ENCODE measurements at regions not wholly inside any gene's neighbourhood (a gene's known extent, or its start where the extent isn't known, plus 50 kb on each side); places are given as distances from the start of the nearest gene placed in this dataset.

GRCh38 chrX:82342531-82342930 is 1140.6 kb downstream of the SH3BGRL start:
- DNase-seq, result no peak
- Histone ChIP-seq H3K9ac (ENCODE audit: extremely low read depth, insufficient read length, low read length) (no peak overlapping the region), H4K8ac (replicated peaks; ENCODE audit: insufficient read length, low read depth, low read length) (no peak overlapping the region), H3K27me3 (ENCODE audit: insufficient read depth, low read length) (no peaks in the 10 kb centered on the region), H3K4ac (ENCODE audit: low read depth, low read length) (no peak overlapping the region), H2BK120ac (ENCODE audit: low read depth, low read length, poor library complexity, severe bottlenecking) (no peak overlapping the region), H3K4me1 (ENCODE audit: insufficient read depth, low read length) (no peaks in the 10 kb centered on the region), H3K4me2 (ENCODE audit: insufficient read depth, insufficient read length, low read length) (no peak overlapping the region), H2AK5ac (ENCODE audit: insufficient read length, low read length) (no peak overlapping the region), H3K14ac (ENCODE audit: insufficient read depth, low read length) (no peak overlapping the region), H3K18ac (ENCODE audit: insufficient read length, low read depth, low read length) (no peak overlapping the region), H4K91ac (ENCODE audit: insufficient read length, low read depth, low read length) (no peak overlapping the region), H3K23me2 (ENCODE audit: insufficient read length, low read depth, low read length, poor library complexity, severe bottlenecking) (no peaks in the 10 kb centered on the region), H4K20me1 (ENCODE audit: control insufficient read depth, insufficient read depth, insufficient read length) (no peaks in the 10 kb centered on the region), H2BK5ac (ENCODE audit: insufficient read length, low read length) (no peak overlapping the region), H3K56ac (ENCODE audit: insufficient read length, low read depth, low read length) (no peak overlapping the region), H4K5ac (ENCODE audit: insufficient read length, low read depth, low read length) (no peak overlapping the region), H2AFZ (ENCODE audit: low read length) (no peak overlapping the region), H2BK12ac (ENCODE audit: insufficient read length, low read depth, low read length) (no peak overlapping the region), H2BK20ac (ENCODE audit: low read depth, low read length, poor library complexity, severe bottlenecking) (no peak overlapping the region), H3K23ac (ENCODE audit: insufficient read length, low read depth, low read length) (no peak overlapping the region), H3T11ph (ENCODE audit: low read length) (no peak overlapping the region), H3K9me3 (ENCODE audit: control insufficient read depth, low read depth, low read length) (peaks cover 15% of the 10 kb centered on the region), H3K79me1 (ENCODE audit: insufficient read depth, low read depth, low read length, poor library complexity, severe bottlenecking) (no peaks in the 10 kb centered on the region), H3K79me2 (ENCODE audit: insufficient read depth, low read length) (no peaks in the 10 kb centered on the region), H2BK15ac (ENCODE audit: low read depth, low read length) (no peak overlapping the region), H3K27ac (ENCODE audit: insufficient read length, low read depth, low read length) (no peak overlapping the region)
- no peak overlapping the region for H3K27ac Mint-ChIP-seq
- peaks cover 45 to 58% of the 10 kb centered on the region in 2 experiments for H3K9me3 Mint-ChIP-seq
- peaks cover 1 to 7% (median 3%) of the 10 kb centered on the region in 3 experiments; a peak in 3 of 7 replicates for H3K36me3 Mint-ChIP-seq (ENCODE audit: insufficient read depth in 1 of 3, low read depth in 3 of 3)
- no peak for TF ChIP-seq CTCF (conservative IDR thresholded peaks at IDR 0.05)
- WGBS (ENCODE audit: extremely low coverage, insufficient read length, low lambda C conversion rate), result no CpG with 5 or more reads among the region's 3 CpGs
- H3K4me1 Mint-ChIP-seq, result no peaks in the 10 kb centered on the region
- H3K27me3 Mint-ChIP-seq (ENCODE audit: low read depth), result no peaks in the 10 kb centered on the region
- no peak overlapping the region for H3K4me3 Mint-ChIP-seq
